NCI-H345 treated with DMSO at 0.1 percent for 48 hours (cell line): ENCODE measurements at regions not wholly inside any gene's neighbourhood (a gene's known extent, or its start where the extent isn't known, plus 50 kb on each side); places are given as distances from the start of the nearest gene placed in this dataset.
"Not testable (repeated sequence)": the region's sequence is repeated elsewhere in the genome, so short reads cannot be mapped to it uniquely, and the experiment has no call there.

Experiments
- DNase-seq: peaks from one replicate; lab custom pipeline; 2025; ENCODE audit not compliant: unreplicated experiment; lab: John Stamatoyannopoulos, UW

DNA sequence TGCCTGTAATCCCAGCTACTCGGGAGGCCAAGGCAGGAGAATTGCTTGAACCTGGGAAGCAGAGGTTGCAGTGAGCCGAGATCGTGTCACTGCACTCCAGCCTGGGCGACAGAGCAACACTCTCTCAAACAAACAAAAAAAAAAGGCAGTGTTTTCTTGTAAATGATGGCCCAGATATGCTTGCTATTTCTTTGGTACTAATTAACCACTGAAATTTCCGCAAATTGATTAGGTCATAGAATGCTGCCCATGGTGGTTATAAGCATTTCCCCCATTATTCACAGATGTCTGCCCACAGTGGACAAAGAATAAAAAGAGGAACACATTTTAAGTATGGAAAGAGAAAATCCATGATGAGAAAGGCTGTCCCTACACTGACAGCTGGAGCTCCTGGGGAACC, 49.9 kb upstream of the DAAM1 start:
- not testable (repeated sequence) for DNase-seq
